Activated T-helper 1 cell treated with anti-CD3 and anti-CD28 coated beads, Interleukin-2, amount 50 U/mL, for 16 hours (primary cell): ENCODE measurements at regions not wholly inside any gene's neighbourhood (a gene's known extent, or its start where the extent isn't known, plus 50 kb on each side); places are given as distances from the start of the nearest gene placed in this dataset.
"Not testable (repeated sequence)": the region's sequence is repeated elsewhere in the genome, so short reads cannot be mapped to it uniquely, and the experiment has no call there.

Source experiments
- DNase-seq, 2 donors: peaks; one replicate each; pipeline ENCODE4 v3.0.0-alpha.2; 2020; ENCODE audit warnings: low read depth in 1 of 2, low spot score in 1 of 2

DNA sequence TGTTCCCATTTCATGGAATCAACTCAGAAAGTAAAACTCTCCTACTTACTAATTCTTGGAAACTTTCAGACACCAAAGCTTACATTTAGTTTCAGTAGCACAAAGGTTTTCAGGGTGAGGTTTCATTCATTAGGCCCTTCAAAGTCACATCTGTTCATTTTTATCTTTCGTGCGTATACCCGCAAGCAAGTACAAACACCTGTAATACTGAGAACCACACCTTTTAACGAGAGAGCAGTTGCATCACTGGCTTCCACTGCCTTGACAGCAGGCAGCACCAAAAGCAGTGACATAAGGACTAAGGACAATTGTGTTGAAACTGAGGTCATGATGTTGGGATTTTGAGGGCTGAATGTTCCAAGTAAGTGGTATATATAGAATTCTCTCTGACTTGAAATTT lies 60.5 kb downstream of the GOLGA6L22 start:
- DNase-seq: not testable (repeated sequence)

DNA sequence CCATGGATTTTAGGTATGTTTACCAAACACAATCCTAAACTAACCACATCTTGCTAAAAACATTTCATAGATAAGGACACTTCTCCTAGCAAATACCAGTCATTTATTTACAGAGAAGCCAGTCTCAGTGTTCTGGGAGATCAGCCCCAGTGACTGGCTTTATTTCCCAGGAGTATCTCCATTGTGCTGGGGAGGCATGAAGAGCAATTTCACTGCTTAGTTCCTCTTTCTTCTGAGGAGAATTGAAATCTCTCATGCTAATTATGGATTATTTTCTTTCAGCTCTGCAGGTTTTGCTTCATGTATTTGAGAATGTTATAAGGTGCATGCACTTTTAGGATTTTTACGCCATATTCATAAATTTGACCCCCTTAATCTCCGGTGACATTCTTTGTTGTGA lies 67.8 kb downstream of the GOLGA6L22 start:
- DNase-seq: not testable (repeated sequence)

DNA sequence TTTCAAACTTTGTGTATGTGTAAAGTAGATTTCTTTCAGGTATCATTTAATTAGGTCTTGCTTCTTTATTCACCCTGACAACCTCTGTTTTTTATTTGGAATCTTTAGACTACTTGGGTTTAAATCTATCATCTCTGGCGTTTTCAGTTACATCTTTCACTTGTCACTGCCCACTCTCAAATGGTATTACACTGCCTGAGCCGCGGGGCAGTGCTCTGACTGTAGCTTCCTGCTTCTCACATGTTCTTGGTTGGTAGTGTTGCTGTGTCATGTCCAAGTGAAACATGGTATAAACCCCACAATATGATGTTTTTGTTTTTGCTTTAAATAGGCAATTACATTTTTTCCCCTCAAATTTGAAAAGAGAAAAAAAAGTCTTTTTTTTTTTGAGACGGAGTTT lies 68.3 kb downstream of the GOLGA6L22 start:
- not testable (repeated sequence) for DNase-seq

DNA sequence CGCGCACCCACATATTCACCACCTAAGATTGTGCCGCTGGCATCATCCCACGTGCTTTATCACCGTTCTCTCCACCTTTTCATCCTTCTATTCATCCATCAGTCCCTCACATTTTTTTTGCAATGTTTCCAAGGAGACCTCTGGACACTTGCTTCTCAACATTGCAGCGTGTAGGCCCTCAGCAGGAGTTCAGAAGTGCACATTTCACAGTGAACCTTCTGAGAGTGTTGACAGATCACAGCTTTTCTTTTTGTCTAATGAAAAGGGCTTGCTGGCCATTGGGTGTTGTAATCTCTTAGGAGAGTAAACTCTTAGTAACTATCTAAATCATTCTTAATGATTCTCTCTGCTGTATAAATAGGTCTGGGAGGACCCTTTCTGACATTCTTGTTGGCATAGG lies 70.5 kb downstream of the GOLGA6L22 start:
- DNase-seq: not testable (repeated sequence)

DNA sequence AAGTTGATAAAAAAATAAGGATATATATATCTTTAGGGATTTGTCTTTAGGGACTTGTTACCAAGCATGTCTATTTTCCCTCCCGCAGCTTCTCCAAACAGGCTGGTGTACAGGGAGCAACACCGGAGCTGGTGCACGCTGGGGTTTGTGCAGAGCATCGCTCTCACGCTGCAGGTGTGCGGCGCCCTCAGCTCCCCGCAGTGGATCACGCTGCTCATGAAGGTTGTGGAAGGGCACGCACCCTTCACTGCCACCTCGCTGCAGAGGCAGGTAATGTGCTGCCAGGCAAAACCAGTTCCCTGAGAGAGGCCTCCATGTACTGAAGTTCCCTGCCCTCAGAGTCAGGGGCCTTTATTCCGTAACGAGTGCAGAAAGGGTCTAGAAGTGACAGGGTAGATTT lies 101.0 kb downstream of the GOLGA6L22 start:
- DNase-seq: not testable (repeated sequence)

DNA sequence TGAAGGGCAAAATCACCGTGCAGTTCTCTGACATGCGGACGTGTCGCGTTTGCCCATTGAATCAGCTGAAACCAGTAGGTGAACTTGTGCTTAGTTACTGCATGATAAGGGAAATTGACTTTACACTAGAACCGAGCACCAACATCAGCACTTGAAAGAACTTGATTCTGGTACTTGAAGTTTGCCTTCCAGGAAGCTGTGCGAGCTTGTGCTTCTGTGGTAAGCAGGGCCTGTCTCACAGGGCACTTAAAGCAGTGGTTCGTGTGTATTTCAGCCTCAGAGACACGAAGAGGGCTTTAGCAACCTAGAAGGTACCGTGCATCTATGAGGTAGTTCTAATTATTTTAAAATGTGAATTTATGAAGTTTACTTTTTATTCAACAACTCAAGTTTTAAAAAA lies 103.0 kb downstream of the GOLGA6L22 start:
- DNase-seq: not testable (repeated sequence)

DNA sequence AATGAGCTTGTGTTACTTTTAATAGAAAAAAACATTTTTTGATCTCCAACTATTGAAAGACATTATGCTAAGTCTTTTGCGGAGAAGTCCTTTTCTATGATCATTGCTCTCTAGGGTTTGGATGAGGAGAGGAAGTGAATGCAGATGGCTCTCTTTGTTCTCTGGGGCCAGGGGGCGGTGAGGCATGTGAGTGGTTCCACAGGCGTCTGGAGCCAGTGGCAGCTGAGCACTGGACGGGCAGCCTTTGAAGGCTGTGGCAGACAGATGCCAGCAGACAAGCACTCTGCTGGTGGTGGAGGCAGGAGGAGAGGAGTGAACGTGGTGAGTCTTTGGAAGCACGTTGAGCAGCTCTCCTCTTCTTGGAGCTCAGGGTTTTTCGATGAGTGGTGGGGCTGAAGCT lies 107.8 kb downstream of the GOLGA6L22 start:
- DNase-seq: not testable (repeated sequence)

DNA sequence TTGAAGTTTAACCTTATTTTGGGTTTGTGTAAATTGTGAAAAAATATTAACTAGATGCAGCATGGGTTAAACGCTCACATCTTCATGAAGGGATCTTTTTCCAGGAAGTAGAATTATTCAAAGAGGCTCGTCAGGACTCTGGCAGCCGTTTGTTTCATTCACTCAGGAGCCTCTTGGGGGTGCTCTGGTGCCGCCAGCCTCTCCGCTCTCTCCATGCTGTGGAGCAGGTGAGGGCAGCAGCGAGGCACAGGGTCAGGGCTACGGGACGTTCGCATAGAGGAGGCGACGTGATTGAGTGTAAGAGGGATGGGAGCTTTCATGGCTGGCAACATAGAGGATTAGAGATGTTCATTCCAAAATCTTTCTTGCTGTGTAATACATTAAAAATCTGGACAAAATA lies 110.8 kb downstream of the GOLGA6L22 start:
- DNase-seq: not testable (repeated sequence)

DNA sequence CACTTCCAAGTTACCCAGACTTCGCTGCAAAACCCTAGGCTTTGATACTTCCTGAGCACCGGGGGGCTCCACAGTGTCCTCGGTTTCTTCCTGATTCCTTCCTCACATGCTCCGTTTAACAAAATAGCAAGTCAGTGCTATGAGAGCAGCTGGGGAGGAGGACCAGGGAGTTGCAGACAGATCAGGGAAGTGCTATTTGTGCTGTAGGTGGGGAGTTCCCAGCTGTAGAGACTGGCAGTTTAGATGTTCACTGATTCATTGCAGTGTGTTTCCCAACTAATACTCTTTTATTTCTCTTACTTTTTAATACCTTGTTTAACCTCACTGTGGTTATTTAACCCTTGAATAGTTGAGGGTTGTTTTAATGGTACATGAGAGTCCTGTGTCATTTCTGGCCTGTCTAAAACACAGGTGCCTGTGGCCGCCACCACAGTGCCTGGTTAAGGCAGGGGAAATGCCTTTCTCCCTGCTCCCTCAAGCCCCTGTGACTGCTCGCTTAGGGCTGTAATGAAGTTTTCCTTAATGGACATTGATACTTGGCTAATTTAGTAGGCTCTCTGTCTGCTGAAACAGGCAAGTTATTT lies 113.5 kb downstream of the GOLGA6L22 start:
- DNase-seq: not testable (repeated sequence)

DNA sequence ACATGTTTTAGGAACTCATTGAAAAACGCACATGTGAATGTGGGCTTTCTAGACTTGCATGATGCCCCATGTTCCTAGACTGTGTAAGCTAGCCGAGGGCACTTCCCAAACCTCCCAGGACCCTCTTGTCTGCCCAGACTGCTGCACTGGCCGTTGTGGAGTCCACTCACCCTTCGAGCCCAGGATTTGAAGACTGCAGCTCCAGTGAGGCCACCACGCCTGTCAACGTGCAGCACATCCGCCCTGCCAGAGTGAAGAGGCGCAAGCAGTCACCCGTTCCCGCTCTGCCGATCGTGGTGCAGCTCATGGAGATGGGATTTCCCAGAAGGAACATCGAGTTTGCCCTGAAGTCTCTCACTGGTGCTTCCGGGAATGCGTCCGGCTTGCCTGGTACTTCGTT lies 114.1 kb downstream of the GOLGA6L22 start:
- not testable (repeated sequence) for DNase-seq

DNA sequence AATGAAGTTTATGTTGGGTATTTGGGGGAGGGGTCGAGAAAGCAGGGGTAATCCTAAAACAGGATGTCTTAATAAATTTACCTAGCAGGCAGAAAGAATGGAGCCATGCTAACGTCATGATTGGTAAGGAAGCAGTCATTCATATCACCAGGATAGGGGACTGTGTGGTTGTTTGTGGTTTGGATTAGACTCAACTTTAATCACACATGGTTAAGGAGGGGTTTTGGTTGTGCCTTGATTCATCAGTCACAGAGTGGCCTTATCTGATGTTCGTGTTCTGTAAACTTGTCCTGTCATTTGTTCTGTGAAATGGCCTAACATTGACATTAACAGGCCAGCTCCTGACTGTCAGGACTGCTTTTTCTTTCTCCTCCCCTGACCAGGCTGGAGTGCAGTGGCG lies 119.1 kb downstream of the GOLGA6L22 start:
- DNase-seq: not testable (repeated sequence)

DNA sequence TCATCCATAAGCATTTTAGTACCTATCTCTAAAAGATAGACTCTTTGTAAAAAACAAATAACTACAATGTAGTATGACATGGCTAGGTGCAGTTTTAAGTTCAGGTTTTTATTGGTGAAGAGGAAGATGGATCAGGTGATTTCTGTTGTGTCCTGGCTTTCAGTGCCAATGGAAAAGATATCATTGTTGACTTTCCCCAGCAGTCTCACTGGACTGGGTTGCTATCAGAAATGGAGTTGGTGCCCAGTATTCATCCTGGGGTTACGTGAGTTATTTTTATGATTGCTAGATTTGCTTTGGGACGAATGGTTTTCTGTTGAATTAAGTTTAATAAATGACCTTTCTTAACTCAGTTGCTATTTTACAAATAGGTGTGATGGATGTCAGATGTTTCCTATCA lies 120.5 kb downstream of the GOLGA6L22 start:
- not testable (repeated sequence) for DNase-seq

DNA sequence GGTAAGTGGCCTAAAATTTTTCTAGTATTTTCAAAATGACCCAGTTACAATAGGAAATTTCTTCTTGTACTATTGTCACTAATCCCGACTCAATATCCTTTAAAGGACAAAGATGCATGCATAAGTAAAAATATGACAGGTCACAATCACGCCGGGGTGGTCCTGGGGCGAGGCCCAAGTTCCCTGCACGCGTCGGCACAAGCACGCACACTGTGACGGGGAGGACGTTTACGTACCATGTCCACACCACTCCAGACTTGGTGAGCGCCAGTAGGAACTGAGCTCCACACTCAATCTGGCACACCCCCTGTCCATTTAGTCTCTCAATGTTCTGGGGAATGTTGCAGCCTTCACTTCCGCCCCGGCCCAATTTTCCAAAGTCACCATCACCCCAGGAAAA lies 128.7 kb downstream of the GOLGA6L22 start:
- not testable (repeated sequence) for DNase-seq

DNA sequence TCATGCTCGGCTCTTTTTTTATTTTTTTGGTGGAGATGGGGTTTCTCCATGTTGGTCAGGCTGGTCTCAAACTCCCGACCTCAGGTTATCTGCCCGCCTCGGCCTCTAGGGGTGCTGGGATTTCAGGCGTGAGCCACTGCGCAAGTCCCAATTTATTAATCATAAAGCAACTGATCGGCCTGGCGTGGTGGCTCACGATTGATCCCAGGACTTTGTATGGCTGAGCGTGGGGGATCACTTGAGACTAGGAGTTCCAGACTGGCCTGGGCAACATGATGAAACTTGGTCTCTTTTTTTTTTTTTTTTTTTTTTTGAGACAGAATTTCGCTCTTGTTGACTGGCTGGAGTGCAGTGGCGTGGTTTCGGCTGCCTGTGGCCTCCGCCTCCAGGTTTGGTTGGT lies 139.8 kb downstream of the GOLGA6L22 start:
- not testable (repeated sequence) for DNase-seq

DNA sequence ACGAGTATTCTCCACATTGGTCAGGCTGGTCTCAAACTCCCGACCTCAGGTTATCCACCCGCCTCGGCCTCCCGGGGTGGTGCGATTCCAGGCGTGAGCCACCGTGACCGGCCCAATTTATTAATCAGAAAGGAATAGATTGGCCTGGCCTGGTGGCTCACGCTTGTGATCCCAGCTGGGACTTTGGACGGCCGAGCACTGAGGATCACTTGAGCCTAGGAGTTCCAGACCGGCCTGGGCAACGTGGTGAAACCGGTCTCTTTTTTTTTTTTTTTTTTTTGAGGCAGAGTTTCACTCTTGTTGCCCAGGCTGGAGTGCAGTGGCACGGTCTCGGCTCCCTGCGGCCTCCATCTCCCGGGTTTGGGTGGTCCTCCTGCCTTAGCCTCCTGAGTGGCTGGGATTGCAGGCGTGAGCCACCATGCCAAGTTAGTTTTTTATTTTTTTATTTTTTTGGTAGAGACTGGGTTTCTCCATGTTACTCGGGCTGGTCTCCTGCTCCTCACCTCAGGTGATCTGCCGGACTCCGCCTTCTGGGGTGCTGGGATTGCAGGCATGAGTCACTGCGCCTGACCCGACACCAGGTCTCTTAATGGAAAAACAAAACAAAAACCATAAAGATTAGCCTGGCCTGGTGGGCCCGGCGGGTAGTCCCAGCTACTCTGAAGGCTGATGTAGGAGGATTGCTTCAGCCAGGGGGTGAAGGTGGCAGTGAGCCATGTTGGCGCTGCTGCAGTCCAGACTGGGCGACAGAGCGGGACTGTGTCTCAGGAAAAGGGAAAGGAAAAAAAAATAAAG lies 141.0 kb downstream of the GOLGA6L22 start:
- not testable (repeated sequence) for DNase-seq

DNA sequence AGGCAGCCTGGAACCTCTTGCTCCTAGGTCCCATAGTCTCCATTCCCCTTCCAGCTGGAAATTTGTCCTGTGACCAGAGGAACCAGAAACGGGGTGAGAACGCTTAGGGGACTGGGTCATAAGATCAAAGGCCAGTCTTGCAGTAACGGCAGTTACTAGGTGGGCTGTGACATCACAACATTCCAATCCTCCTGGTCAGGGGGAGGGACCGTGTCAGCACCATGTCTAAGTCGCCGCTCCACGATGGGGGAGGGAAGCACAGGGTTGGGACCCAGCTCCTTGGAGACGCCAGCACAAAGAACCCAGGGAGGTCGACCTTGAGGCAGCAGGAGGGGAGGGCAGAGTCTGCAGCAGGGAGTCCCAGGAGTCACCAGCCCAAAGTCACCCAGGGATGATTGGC lies 158.3 kb downstream of the GOLGA6L22 start:
- not testable (repeated sequence) for DNase-seq

DNA sequence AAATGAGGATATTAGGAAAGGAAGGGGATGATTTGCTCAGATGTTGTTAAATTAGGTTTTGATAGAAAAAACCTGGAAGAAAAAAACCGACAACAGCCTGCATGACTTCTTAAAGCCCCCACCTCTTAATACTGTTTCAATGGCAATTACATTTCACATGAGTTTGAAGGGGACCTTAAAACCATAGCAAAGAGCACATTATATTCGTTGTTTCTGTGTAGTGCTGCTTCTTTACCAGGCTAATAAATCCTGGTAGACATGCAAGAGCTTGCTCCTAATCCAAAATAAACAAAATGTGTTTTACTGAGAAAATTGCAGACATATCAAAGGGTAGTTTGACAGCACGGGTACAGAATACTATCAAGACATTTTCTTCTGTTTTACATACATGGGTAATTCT lies 154.7 kb upstream of the NIPA1 start:
- DNase-seq: not testable (repeated sequence)

DNA sequence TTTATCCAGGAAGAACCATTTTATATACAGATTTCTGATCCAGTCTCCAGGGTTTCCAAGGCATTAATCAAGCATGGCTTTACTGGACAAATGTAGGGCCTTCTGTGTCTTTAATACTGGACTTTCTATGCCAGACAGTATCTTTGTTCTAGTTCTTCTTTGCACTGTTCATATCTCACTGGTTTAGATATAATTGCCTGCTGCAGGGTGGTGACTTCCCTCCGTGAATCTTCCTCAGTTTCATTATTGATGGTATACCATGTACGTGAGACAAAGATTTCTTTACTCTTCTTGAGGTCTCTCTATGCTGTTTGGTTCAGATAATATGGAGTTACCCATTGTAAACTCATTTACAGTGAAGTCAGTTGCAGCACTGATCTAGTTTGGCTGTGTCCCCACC lies 146.5 kb upstream of the NIPA1 start:
- not testable (repeated sequence) for DNase-seq

DNA sequence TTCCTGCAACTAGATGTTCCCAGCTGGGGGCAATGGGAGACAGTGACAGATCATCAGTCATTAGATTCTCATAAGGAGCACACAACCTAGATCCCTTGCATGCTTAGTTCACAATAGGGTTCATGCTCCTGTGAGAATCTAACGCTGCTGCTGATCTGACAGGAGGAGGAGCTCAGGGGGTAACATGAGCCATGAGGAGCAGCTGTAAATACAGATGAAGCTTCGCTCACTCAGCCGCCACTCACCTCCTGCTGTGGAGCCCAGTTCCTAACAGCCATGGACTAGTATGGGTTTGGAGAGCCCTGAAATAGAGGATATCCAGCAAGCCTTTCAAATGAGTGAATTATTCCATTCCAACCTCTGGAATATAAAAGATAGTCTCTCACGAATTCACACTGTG lies 137.0 kb upstream of the NIPA1 start:
- not testable (repeated sequence) for DNase-seq

DNA sequence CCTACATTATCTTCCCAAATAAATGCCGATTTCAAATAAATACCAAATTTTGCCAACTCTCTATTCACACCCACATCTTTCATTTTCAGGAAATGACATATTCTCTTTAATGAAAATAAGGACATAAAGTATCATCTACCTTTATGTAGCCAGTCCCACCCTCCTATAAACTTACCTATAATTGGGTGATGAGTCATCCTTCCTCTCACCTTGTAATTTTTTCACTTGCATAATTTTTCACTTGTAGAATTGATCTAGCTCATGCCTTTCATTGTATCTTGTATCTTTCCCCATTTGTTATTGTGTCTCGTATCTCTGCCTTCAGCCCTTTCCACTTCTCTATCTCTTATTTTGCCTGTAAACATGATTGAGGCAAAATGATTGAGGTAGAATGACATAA lies 135.3 kb upstream of the NIPA1 start:
- DNase-seq: not testable (repeated sequence)

DNA sequence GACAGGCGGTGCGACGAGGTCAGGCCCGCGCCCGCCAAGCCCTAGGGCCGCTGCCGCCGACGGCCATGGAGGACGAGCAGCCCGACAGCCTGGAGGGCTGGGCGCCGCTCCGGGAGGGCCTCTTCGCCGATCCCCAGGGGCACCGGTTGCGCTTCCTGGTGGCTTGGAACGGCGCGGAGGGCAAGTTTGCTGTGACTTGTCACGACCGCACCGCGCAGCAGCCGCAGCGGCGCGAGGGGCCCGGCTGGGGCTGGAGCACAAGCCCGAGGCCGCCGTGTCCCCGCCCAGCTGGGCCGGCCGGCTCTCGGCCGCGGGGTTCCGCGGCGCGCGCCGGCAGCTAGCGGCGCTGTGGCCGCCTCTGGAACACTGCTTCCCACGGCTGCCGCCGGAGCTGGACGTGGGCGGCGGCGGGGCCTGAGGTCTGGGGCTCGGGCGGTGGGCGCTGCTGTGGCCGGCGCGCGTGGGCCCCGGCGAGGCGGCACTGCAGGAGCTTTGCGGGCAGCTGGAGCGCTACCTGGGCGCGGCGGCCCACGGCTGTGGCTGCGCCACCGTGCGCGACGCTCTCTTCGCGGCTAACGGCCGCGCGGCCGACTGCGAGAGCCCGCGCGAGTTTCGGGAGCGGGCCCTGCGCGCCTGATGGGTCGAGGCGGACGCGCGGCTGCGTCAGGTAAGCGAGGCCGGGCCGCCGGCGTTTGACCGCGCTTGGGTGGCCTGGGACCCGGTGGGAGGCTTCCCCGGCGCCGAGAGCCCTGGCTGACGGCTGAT lies 122.0 kb upstream of the NIPA1 start:
- peak in 1 of 2 donors; percentile 9 for DNase-seq
